WTC11 (cell line): ENCODE measurements at regions not wholly inside any gene's neighbourhood (a gene's known extent, or its start where the extent isn't known, plus 50 kb on each side); places are given as distances from the start of the nearest gene placed in this dataset.

Experiments used
- ATAC-seq: fragments of 200-7000 bp; cut with Tn5 transposase; 2 replicates; pipeline ENCODE4 v1.10.0; 2021; ENCODE audit warnings: mild to moderate bottlenecking, moderate library complexity
- CTCF ChIA-PET: fragments of 300-600 bp; sonication (Branson Sonifier 250); formaldehyde crosslinking; loops from one replicate; lab custom pipeline; 2021; ENCODE audit warnings: antibody characterized with exemption; lab: Charles Lee
- POLR2A ChIA-PET: fragments of 350-600 bp; sonication (Branson Sonifier 250); formaldehyde crosslinking; loops from one replicate; lab custom pipeline; 2021; ENCODE audit warnings: antibody characterized with exemption; lab: Charles Lee
- DNase-seq: peaks from one replicate; pipeline ENCODE4 v3.0.0; 2021; ENCODE audit warnings: low spot score
- H3K27ac Mint-ChIP-seq: 2 replicates; pipeline ENCODE4 v1.8.0; 2021; ENCODE audit warnings: mixed read lengths
- H3K27me3 Mint-ChIP-seq: 2 replicates; pipeline ENCODE4 v1.8.0; 2021; ENCODE audit warnings: low read depth, mild to moderate bottlenecking, moderate library complexity, mixed read lengths
- H3K36me3 Mint-ChIP-seq: 2 replicates; pipeline ENCODE4 v1.8.0; 2021; ENCODE audit warnings: mixed read lengths
- H3K4me1 Mint-ChIP-seq: 2 replicates; pipeline ENCODE4 v1.8.0; 2022; ENCODE audit warnings: mixed read lengths
- H3K4me3 Mint-ChIP-seq: 2 replicates; pipeline ENCODE4 v1.8.0; 2021; ENCODE audit warnings: mild to moderate bottlenecking, moderate library complexity, mixed read lengths
- H3K9me3 Mint-ChIP-seq: 2 replicates; pipeline ENCODE4 v1.8.0; 2021; ENCODE audit warnings: mixed read lengths
- CREB1 ChIP-seq: sonication (generic); formaldehyde crosslinking; IDR thresholded peaks from 2 replicates; pipeline ENCODE4 v1.8.0; 2023; ENCODE audit warnings: mild to moderate bottlenecking, missing genetic modification reagents
- ELF4 ChIP-seq: sonication (generic); formaldehyde crosslinking; IDR thresholded peaks from 2 replicates; pipeline ENCODE4 v1.8.1; 2022; ENCODE audit warnings: low read depth, mild to moderate bottlenecking, moderate library complexity, missing genetic modification reagents
- TCF7 ChIP-seq: sonication (generic); formaldehyde crosslinking; IDR thresholded peaks from 2 replicates; pipeline ENCODE4 v1.8.0; 2022; ENCODE audit warnings: mild to moderate bottlenecking, low read depth, missing genetic modification reagents, moderate library complexity
- TF ChIP-seq, protein P1 (sequence below): sonication (generic); formaldehyde crosslinking; IDR thresholded peaks from 2 replicates; pipeline ENCODE4 v1.8.1; 2022; ENCODE audit warnings: low read depth, missing genetic modification reagents, borderline replicate concordance
- TF ChIP-seq, protein P2 (sequence below): sonication (generic); formaldehyde crosslinking; IDR thresholded peaks from 2 replicates; pipeline ENCODE4 v1.8.1; 2023; ENCODE audit warnings: mild to moderate bottlenecking, missing genetic modification reagents, borderline replicate concordance
- TF ChIP-seq, protein P3 (sequence below): sonication (generic); formaldehyde crosslinking; IDR thresholded peaks from 2 replicates; pipeline ENCODE4 v1.8.0; 2023; ENCODE audit warnings: missing genetic modification reagents, mild to moderate bottlenecking, borderline replicate concordance
- TF ChIP-seq, protein P4 (sequence below): sonication (generic); formaldehyde crosslinking; IDR thresholded peaks from 2 replicates; pipeline ENCODE4 v1.8.1; 2022; ENCODE audit warnings: low read depth, mild to moderate bottlenecking, moderate library complexity, missing genetic modification reagents, borderline replicate concordance
- TF ChIP-seq, protein P5 (sequence below): fragments of 250-450 bp; sonication (Bioruptor Pico); IDR thresholded peaks from 2 replicates; pipeline ENCODE4 v1.9.0; 2021; ENCODE audit warnings: mild to moderate bottlenecking

DNA sequence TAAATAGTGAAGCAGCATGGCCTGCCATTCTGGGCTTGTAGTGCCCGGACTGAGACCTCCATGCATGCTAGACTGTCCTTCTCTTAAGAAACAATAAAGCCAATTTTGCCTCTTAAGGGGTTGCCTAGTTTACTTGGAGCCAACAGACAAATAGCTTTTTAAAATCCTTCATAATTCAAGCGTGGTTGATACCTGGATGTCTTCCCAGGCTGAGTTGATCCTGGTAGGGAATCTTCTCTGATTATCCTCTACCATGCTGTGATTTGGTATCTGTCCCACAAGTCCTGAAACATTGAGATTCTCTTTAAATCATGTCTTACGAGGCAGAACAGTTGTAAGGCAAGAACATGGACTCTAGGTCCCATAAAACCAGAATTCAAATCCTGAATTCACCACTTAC, 359.6 kb upstream of the CCL2 start:
- CTCF ChIA-PET, result interaction anchor here (1.0 to 1.3 kb wide), 3 partner anchors 32 to 466 kb away, joined by 3 read pairs; no protein-coding TSS in a partner anchor

More for the DNA sequence above, 359.6 kb upstream of the CCL2 start:
- POLR2A ChIA-PET, result no interaction called here
- ATAC-seq (no peak), DNase-seq (no peak)
- Mint-ChIP-seq H3K9me3 (no peaks in the 10 kb centered on the region), H3K27me3 (peaks cover 5% of the 10 kb centered on the region), H3K4me3 (no peak overlapping the region), H3K27ac (no peak overlapping the region), H3K4me1 (peaks cover 27% of the 10 kb centered on the region), H3K36me3 (no peaks in the 10 kb centered on the region)
- TF ChIP-seq ELF4 (no peak), CREB1 (CRISPR knock-in tag) (no peak), TCF7 (CRISPR knock-in tag) (no peak)
- TF ChIP-seq, protein P1, sequence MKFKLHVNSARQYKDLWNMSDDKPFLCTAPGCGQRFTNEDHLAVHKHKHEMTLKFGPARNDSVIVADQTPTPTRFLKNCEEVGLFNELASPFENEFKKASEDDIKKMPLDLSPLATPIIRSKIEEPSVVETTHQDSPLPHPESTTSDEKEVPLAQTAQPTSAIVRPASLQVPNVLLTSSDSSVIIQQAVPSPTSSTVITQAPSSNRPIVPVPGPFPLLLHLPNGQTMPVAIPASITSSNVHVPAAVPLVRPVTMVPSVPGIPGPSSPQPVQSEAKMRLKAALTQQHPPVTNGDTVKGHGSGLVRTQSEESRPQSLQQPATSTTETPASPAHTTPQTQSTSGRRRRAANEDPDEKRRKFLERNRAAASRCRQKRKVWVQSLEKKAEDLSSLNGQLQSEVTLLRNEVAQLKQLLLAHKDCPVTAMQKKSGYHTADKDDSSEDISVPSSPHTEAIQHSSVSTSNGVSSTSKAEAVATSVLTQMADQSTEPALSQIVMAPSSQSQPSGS (CRISPR knock-in tag), result no peak
- TF ChIP-seq, protein P2, sequence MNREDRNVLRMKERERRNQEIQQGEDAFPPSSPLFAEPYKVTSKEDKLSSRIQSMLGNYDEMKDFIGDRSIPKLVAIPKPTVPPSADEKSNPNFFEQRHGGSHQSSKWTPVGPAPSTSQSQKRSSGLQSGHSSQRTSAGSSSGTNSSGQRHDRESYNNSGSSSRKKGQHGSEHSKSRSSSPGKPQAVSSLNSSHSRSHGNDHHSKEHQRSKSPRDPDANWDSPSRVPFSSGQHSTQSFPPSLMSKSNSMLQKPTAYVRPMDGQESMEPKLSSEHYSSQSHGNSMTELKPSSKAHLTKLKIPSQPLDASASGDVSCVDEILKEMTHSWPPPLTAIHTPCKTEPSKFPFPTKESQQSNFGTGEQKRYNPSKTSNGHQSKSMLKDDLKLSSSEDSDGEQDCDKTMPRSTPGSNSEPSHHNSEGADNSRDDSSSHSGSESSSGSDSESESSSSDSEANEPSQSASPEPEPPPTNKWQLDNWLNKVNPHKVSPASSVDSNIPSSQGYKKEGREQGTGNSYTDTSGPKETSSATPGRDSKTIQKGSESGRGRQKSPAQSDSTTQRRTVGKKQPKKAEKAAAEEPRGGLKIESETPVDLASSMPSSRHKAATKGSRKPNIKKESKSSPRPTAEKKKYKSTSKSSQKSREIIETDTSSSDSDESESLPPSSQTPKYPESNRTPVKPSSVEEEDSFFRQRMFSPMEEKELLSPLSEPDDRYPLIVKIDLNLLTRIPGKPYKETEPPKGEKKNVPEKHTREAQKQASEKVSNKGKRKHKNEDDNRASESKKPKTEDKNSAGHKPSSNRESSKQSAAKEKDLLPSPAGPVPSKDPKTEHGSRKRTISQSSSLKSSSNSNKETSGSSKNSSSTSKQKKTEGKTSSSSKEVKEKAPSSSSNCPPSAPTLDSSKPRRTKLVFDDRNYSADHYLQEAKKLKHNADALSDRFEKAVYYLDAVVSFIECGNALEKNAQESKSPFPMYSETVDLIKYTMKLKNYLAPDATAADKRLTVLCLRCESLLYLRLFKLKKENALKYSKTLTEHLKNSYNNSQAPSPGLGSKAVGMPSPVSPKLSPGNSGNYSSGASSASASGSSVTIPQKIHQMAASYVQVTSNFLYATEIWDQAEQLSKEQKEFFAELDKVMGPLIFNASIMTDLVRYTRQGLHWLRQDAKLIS (CRISPR knock-in tag), result no peak
- TF ChIP-seq, protein P3, sequence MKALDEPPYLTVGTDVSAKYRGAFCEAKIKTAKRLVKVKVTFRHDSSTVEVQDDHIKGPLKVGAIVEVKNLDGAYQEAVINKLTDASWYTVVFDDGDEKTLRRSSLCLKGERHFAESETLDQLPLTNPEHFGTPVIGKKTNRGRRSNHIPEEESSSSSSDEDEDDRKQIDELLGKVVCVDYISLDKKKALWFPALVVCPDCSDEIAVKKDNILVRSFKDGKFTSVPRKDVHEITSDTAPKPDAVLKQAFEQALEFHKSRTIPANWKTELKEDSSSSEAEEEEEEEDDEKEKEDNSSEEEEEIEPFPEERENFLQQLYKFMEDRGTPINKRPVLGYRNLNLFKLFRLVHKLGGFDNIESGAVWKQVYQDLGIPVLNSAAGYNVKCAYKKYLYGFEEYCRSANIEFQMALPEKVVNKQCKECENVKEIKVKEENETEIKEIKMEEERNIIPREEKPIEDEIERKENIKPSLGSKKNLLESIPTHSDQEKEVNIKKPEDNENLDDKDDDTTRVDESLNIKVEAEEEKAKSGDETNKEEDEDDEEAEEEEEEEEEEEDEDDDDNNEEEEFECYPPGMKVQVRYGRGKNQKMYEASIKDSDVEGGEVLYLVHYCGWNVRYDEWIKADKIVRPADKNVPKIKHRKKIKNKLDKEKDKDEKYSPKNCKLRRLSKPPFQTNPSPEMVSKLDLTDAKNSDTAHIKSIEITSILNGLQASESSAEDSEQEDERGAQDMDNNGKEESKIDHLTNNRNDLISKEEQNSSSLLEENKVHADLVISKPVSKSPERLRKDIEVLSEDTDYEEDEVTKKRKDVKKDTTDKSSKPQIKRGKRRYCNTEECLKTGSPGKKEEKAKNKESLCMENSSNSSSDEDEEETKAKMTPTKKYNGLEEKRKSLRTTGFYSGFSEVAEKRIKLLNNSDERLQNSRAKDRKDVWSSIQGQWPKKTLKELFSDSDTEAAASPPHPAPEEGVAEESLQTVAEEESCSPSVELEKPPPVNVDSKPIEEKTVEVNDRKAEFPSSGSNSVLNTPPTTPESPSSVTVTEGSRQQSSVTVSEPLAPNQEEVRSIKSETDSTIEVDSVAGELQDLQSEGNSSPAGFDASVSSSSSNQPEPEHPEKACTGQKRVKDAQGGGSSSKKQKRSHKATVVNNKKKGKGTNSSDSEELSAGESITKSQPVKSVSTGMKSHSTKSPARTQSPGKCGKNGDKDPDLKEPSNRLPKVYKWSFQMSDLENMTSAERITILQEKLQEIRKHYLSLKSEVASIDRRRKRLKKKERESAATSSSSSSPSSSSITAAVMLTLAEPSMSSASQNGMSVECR (CRISPR knock-in tag), result no peak
- TF ChIP-seq, protein P4, sequence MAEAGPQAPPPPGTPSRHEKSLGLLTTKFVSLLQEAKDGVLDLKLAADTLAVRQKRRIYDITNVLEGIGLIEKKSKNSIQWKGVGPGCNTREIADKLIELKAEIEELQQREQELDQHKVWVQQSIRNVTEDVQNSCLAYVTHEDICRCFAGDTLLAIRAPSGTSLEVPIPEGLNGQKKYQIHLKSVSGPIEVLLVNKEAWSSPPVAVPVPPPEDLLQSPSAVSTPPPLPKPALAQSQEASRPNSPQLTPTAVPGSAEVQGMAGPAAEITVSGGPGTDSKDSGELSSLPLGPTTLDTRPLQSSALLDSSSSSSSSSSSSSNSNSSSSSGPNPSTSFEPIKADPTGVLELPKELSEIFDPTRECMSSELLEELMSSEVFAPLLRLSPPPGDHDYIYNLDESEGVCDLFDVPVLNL (CRISPR knock-in tag), result no peak
- TF ChIP-seq, protein P5, sequence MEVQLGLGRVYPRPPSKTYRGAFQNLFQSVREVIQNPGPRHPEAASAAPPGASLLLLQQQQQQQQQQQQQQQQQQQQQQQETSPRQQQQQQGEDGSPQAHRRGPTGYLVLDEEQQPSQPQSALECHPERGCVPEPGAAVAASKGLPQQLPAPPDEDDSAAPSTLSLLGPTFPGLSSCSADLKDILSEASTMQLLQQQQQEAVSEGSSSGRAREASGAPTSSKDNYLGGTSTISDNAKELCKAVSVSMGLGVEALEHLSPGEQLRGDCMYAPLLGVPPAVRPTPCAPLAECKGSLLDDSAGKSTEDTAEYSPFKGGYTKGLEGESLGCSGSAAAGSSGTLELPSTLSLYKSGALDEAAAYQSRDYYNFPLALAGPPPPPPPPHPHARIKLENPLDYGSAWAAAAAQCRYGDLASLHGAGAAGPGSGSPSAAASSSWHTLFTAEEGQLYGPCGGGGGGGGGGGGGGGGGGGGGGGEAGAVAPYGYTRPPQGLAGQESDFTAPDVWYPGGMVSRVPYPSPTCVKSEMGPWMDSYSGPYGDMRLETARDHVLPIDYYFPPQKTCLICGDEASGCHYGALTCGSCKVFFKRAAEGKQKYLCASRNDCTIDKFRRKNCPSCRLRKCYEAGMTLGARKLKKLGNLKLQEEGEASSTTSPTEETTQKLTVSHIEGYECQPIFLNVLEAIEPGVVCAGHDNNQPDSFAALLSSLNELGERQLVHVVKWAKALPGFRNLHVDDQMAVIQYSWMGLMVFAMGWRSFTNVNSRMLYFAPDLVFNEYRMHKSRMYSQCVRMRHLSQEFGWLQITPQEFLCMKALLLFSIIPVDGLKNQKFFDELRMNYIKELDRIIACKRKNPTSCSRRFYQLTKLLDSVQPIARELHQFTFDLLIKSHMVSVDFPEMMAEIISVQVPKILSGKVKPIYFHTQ (CRISPR knock-in tag), result no peak
